SK-N-SH (cell line): ENCODE measurements at regions not wholly inside any gene's neighbourhood (a gene's known extent, or its start where the extent isn't known, plus 50 kb on each side); places are given as distances from the start of the nearest gene placed in this dataset.

ENCODE experiments used
- CTCF ChIA-PET: fragments of 300-600, 350-600 bp; formaldehyde crosslinking; extraction: SDS; loops from one replicate; lab custom pipeline; 2021; lab: Yijun Ruan, JAX
- POLR2A ChIA-PET: fragments of 350-600 bp; sonication (Branson Sonifier 250); formaldehyde crosslinking; extraction: SDS; loops from one replicate; lab custom pipeline; 2020; ENCODE audit warnings: antibody characterized with exemption, inconsistent platforms; lab: Yijun Ruan, JAX
- DNase-seq: peaks from one replicate; pipeline ENCODE4 v3.0.0; 2012
- H2AFZ ChIP-seq: fragments of 200-600 bp; sonication (generic); 2 replicates; pipeline ENCODE4 v1.8.1; 2016; ENCODE audit warnings: antibody characterized with exemption, mild to moderate bottlenecking, low read depth
- H3F3A ChIP-seq: fragments of 200-600 bp; sonication (generic); replicated peaks from 2 replicates; pipeline ENCODE3; 2016; ENCODE audit warnings: antibody characterized with exemption, mild to moderate bottlenecking; ENCODE audit not compliant: insufficient read depth
- H3K27ac ChIP-seq, 2 experiments: fragments of 200-500 bp in 1 of 2; fragments of 200-600 bp in 1 of 2; sonication (Bioruptor generic) in 1 of 2; sonication (generic), shearing (Covaris generic) in 1 of 2; 2 replicates each; pipeline versions ENCODE4 v1.5.1 to v1.6.1; 2014 to 2016; ENCODE audit warnings: low read depth in 2 of 2, inconsistent platforms in 1 of 2, low read length in 1 of 2, mild to moderate bottlenecking in 1 of 2, mixed read lengths in 1 of 2
- H3K27me3 ChIP-seq: fragments of 200-600 bp; sonication (generic), shearing (Covaris generic); 2 replicates; pipeline ENCODE4 v1.6.1; 2016; ENCODE audit warnings: mixed run types; ENCODE audit not compliant: insufficient read depth
- H3K36me3 ChIP-seq, 2 experiments: fragments of 200-500 bp in 1 of 2; fragments of 200-600 bp in 1 of 2; sonication (Bioruptor generic) in 1 of 2; sonication (generic) in 1 of 2; replicated peaks in 1 of 2; 2 replicates each; pipeline versions ENCODE3 to v1.5.1; 2014 to 2016; ENCODE audit warnings: low read length in 1 of 2, mild to moderate bottlenecking in 1 of 2; ENCODE audit not compliant: insufficient read depth in 2 of 2, control insufficient read depth in 1 of 2
- H3K4me1 ChIP-seq, 2 experiments: fragments of 200-500 bp in 1 of 2; fragments of 200-600 bp in 1 of 2; sonication (Bioruptor generic) in 1 of 2; sonication (generic), shearing (Covaris generic) in 1 of 2; 2 replicates each; pipeline versions ENCODE4 v1.5.1 to v1.6.1; 2014 to 2016; ENCODE audit warnings: low read depth in 1 of 2, low read length in 1 of 2, mixed run types in 1 of 2; ENCODE audit not compliant: insufficient read depth in 2 of 2, control insufficient read depth in 1 of 2
- H3K4me2 ChIP-seq: fragments of 200-600 bp; sonication (generic), shearing (Covaris generic); 2 replicates; pipeline ENCODE4 v1.6.1; 2017; ENCODE audit warnings: mixed run types
- H3K4me3 ChIP-seq, 2 experiments: fragments of 200-500 bp in 1 of 2; fragments of 200-600 bp in 1 of 2; sonication (Bioruptor generic) in 1 of 2; sonication (generic), shearing (Covaris generic) in 1 of 2; 2 replicates each; pipeline versions ENCODE4 v1.5.1 to v1.8.1; 2014 to 2016; ENCODE audit warnings: low read depth in 2 of 2, inconsistent platforms in 1 of 2, low read length in 1 of 2, mild to moderate bottlenecking in 1 of 2, mixed read lengths in 1 of 2, moderate library complexity in 1 of 2
- H3K79me2 ChIP-seq: fragments of 200-600 bp; sonication (generic); 2 replicates; pipeline ENCODE4 v1.8.1; 2017; ENCODE audit warnings: mild to moderate bottlenecking; ENCODE audit not compliant: insufficient read depth
- H3K9ac ChIP-seq: fragments of 200-600 bp; sonication (generic); 2 replicates; pipeline ENCODE4 v1.6.1; 2017; ENCODE audit warnings: mixed run types
- H3K9me2 ChIP-seq: fragments of 200-600 bp; sonication (generic); 2 replicates; pipeline ENCODE4 v1.6.1; 2017; ENCODE audit warnings: mixed run types
- H3K9me3 ChIP-seq: fragments of 200-600 bp; sonication (generic); 2 replicates; pipeline ENCODE4 v1.6.1; 2017; ENCODE audit warnings: mixed run types, mild to moderate bottlenecking, moderate library complexity
- H4K20me1 ChIP-seq: fragments of 200-600 bp; sonication (generic); 2 replicates; pipeline ENCODE4 v1.6.1; 2017; ENCODE audit warnings: mild to moderate bottlenecking, mixed run types; ENCODE audit not compliant: insufficient read depth
- CHD2 ChIP-seq: fragments of 150-350 bp; IDR thresholded peaks from 2 replicates; pipeline ENCODE4 v1.6.1; 2018; ENCODE audit warnings: low read length; ENCODE audit not compliant: partially characterized antibody
- ELF1 ChIP-seq: IDR thresholded peaks from 2 replicates; pipeline ENCODE4 v1.4.0; 2012
- EP300 ChIP-seq, 2 experiments: IDR thresholded peaks; 2 replicates each; pipeline versions ENCODE4 v1.4.0 to v1.6.1; 2012; ENCODE audit warnings: borderline replicate concordance in 1 of 2, low read depth in 1 of 2, low read length in 1 of 2
- FOSL2 ChIP-seq: IDR thresholded peaks from 2 replicates; pipeline ENCODE4 v1.4.0; 2012; ENCODE audit warnings: low read depth, mild to moderate bottlenecking, moderate library complexity, borderline replicate concordance
- FOXJ3 ChIP-seq: sonication (generic); formaldehyde crosslinking; IDR thresholded peaks from 2 replicates; pipeline ENCODE4 v1.5.1; 2020; ENCODE audit warnings: mild to moderate bottlenecking, missing genetic modification reagents
- FOXM1 ChIP-seq: IDR thresholded peaks from 2 replicates; pipeline ENCODE4 v1.4.0; 2012; ENCODE audit warnings: low read depth, mild to moderate bottlenecking
- JUND ChIP-seq: IDR thresholded peaks from 2 replicates; pipeline ENCODE4 v1.4.0; 2012
- NFIC ChIP-seq: IDR thresholded peaks from 2 replicates; pipeline ENCODE4 v1.4.0; 2012; ENCODE audit warnings: borderline replicate concordance
- POLR2AphosphoS5 ChIP-seq: IDR thresholded peaks from 2 replicates; pipeline ENCODE4 v1.6.1; 2012; ENCODE audit warnings: low read depth, low read length
- RAD21 ChIP-seq: IDR thresholded peaks from 2 replicates; pipeline ENCODE4 v1.6.1; 2012; ENCODE audit warnings: mild to moderate bottlenecking, low read length
- RCOR1 ChIP-seq: fragments of 150-350 bp; IDR thresholded peaks from 2 replicates; pipeline ENCODE4 v1.6.1; 2017; ENCODE audit warnings: antibody characterized with exemption, low read length
- RFX5 ChIP-seq: IDR thresholded peaks from 2 replicates; pipeline ENCODE4 v1.6.1; 2012; ENCODE audit warnings: mild to moderate bottlenecking, improper control_type of control experiment, low read length
- RXRA ChIP-seq: IDR thresholded peaks from 2 replicates; pipeline ENCODE4 v1.4.0; 2012; ENCODE audit warnings: low read depth, mild to moderate bottlenecking, borderline replicate concordance
- SIN3A ChIP-seq: IDR thresholded peaks from 2 replicates; pipeline ENCODE4 v1.6.1; 2012; ENCODE audit warnings: low read depth, mild to moderate bottlenecking, low read length, moderate library complexity, borderline replicate concordance
- SMC3 ChIP-seq: IDR thresholded peaks from 2 replicates; pipeline ENCODE4 v1.6.1; 2012; ENCODE audit warnings: low read depth, low read length, improper control_type of control experiment
- TAF1 ChIP-seq: IDR thresholded peaks from 2 replicates; pipeline ENCODE4 v1.6.1; 2012; ENCODE audit warnings: low read depth, mild to moderate bottlenecking, low read length, moderate library complexity, borderline replicate concordance
- TCF12 ChIP-seq: IDR thresholded peaks from 2 replicates; pipeline ENCODE4 v1.4.0; 2012
- WGBS: methylation state at CpG from one replicate; pipeline ENCODE4 v1.1.6; 2017; ENCODE audit warnings: low lambda C conversion rate; 5-methylcytosine and 5-hydroxymethylcytosine counted together
- TF ChIP-seq, protein P1 (sequence below): fragments of 150-350 bp; IDR thresholded peaks from 2 replicates; pipeline ENCODE4 v1.6.1; 2017; ENCODE audit warnings: antibody characterized with exemption, low read length, low read depth, borderline replicate concordance
- TF ChIP-seq, protein P2 (sequence below): IDR thresholded peaks from 2 replicates; pipeline ENCODE4 v1.4.0; 2012; ENCODE audit warnings: low read depth, borderline replicate concordance
- TF ChIP-seq, protein P3 (sequence below): IDR thresholded peaks from 2 replicates; pipeline ENCODE4 v1.4.0; 2012; ENCODE audit warnings: low read depth, borderline replicate concordance
- TF ChIP-seq, protein P4 (sequence below): fragments of 200-600 bp; sonication (generic); IDR thresholded peaks from 2 replicates; pipeline ENCODE4 v1.6.1; 2017; ENCODE audit warnings: antibody characterized with exemption, mild to moderate bottlenecking, moderate library complexity
- TF ChIP-seq, protein P5 (sequence below): fragments of 150-350 bp; IDR thresholded peaks from 2 replicates; pipeline ENCODE4 v1.6.1; 2016; ENCODE audit warnings: mild to moderate bottlenecking, low read depth, low read length

DNA sequence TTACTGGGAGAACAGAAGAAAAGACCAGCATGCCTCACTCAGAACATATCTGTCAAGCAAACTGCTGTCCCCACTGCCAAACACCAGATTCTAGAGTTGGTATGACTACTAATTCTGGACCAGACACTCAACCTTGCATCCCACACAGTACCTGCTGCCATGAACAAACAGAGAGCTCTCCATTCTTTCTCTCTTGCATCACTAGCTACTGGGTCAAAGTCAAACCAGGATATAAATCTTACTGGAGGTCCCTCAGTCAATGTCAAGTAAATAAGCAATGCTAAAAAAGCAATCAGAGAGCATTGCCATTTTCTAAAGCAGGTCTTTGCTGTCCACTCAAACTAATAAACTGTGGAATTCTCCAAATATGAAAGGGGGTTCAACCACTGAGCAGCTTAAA, 452.4 kb upstream of the SEL1L start:
- H3K4me3 ChIP-seq = no peak overlapping the region
- H3K9ac ChIP-seq = no peak overlapping the region
- no peaks in the 10 kb centered on the region for H3K27me3 ChIP-seq
- no peak for DNase-seq
- no peak overlapping the region for H3K27ac ChIP-seq
- ChIA-PET CTCF (interaction anchor here (2.1 kb wide), 1 partner anchor 276 kb away, joined by 6 read pairs; no protein-coding TSS in a partner anchor), POLR2A (interaction anchor here (0.6 kb wide), 1 partner anchor 83 kb away, joined by 4 read pairs; no protein-coding TSS in a partner anchor)
- H3K9me2 ChIP-seq = no peaks in the 10 kb centered on the region
- H4K20me1 ChIP-seq = no peaks in the 10 kb centered on the region
- no peak overlapping the region for H3K4me2 ChIP-seq
- no peak overlapping the region for H2AFZ ChIP-seq
- H3K4me1 ChIP-seq = no peaks in the 10 kb centered on the region
- no peaks in the 10 kb centered on the region for H3K9me3 ChIP-seq
- no peaks in the 10 kb centered on the region for H3F3A ChIP-seq
- H3K36me3 ChIP-seq = no peaks in the 10 kb centered on the region
- no peaks in the 10 kb centered on the region for H3K79me2 ChIP-seq
- TF ChIP-seq RFX5 (no peak), EP300 (IDR thresholded peaks at IDR 0.05; ENCODE audit: borderline replicate concordance in 1 of 2, low read depth in 1 of 2, low read length in 1 of 2) (no peak), FOXJ3 (CRISPR knock-in tag) (no peak), RCOR1 (no peak), RXRA (no peak), SMC3 (no peak), POLR2AphosphoS5 (no peak), RAD21 (no peak), SIN3A (no peak), NFIC (no peak), FOXM1 (no peak), JUND (no peak), CHD2 (no peak)
- TF ChIP-seq, protein P1, sequence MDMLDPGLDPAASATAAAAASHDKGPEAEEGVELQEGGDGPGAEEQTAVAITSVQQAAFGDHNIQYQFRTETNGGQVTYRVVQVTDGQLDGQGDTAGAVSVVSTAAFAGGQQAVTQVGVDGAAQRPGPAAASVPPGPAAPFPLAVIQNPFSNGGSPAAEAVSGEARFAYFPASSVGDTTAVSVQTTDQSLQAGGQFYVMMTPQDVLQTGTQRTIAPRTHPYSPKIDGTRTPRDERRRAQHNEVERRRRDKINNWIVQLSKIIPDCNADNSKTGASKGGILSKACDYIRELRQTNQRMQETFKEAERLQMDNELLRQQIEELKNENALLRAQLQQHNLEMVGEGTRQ = no peak
- TF ChIP-seq, protein P2, sequence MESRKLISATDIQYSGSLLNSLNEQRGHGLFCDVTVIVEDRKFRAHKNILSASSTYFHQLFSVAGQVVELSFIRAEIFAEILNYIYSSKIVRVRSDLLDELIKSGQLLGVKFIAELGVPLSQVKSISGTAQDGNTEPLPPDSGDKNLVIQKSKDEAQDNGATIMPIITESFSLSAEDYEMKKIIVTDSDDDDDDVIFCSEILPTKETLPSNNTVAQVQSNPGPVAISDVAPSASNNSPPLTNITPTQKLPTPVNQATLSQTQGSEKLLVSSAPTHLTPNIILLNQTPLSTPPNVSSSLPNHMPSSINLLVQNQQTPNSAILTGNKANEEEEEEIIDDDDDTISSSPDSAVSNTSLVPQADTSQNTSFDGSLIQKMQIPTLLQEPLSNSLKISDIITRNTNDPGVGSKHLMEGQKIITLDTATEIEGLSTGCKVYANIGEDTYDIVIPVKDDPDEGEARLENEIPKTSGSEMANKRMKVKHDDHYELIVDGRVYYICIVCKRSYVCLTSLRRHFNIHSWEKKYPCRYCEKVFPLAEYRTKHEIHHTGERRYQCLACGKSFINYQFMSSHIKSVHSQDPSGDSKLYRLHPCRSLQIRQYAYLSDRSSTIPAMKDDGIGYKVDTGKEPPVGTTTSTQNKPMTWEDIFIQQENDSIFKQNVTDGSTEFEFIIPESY = no peak

DNA sequence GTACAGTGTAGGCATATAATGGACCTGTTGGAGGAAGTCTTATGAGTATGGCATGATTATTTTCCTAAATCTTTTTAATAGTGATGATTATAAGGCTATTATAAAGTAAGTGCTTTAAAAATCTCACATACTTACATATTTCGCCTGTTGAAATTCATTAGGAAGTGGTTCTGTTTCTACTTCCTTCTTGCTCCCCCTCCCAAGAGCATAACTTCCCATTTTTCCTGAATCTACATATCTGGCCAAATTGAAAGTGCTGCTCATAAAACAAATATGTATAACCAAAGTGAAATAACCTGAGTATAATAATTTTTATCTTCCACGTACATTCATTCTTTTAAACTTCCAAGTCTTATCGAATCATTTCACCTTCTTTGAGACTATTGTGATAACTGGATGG, 455.6 kb upstream of the SEL1L start:
- H3K4me3 ChIP-seq = no peak overlapping the region
- H3K4me2 ChIP-seq = no peak overlapping the region
- no peaks in the 10 kb centered on the region for H3K79me2 ChIP-seq
- no peaks in the 10 kb centered on the region for H3K36me3 ChIP-seq
- H3F3A ChIP-seq = no peaks in the 10 kb centered on the region
- DNase-seq = no peak
- no peak overlapping the region for H2AFZ ChIP-seq
- H3K27ac ChIP-seq = no peak overlapping the region
- CTCF ChIA-PET = interaction anchor here (0.7 to 2.1 kb wide), 3 partner anchors 13 to 18 kb away, joined by 3 to 11 read pairs (median 10); no protein-coding TSS in a partner anchor
- POLR2A ChIA-PET = no interaction called here
- H3K9me3 ChIP-seq = no peaks in the 10 kb centered on the region
- no peaks in the 10 kb centered on the region for H3K4me1 ChIP-seq
- H3K9ac ChIP-seq = no peak overlapping the region
- no peaks in the 10 kb centered on the region for H3K9me2 ChIP-seq
- no peaks in the 10 kb centered on the region for H4K20me1 ChIP-seq
- H3K27me3 ChIP-seq = no peaks in the 10 kb centered on the region
- 2% methylated on average over 3 of the region's 3 CpGs for WGBS
- TF ChIP-seq SIN3A (no peak), TCF12 (no peak), RAD21 (no peak), SMC3 (no peak), TAF1 (no peak), FOSL2 (no peak), NFIC (no peak), ELF1 (no peak)
- TF ChIP-seq, protein P1 = no peak
- TF ChIP-seq, protein P3, sequence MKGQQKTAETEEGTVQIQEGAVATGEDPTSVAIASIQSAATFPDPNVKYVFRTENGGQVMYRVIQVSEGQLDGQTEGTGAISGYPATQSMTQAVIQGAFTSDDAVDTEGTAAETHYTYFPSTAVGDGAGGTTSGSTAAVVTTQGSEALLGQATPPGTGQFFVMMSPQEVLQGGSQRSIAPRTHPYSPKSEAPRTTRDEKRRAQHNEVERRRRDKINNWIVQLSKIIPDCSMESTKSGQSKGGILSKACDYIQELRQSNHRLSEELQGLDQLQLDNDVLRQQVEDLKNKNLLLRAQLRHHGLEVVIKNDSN = no peak
- TF ChIP-seq, protein P4, sequence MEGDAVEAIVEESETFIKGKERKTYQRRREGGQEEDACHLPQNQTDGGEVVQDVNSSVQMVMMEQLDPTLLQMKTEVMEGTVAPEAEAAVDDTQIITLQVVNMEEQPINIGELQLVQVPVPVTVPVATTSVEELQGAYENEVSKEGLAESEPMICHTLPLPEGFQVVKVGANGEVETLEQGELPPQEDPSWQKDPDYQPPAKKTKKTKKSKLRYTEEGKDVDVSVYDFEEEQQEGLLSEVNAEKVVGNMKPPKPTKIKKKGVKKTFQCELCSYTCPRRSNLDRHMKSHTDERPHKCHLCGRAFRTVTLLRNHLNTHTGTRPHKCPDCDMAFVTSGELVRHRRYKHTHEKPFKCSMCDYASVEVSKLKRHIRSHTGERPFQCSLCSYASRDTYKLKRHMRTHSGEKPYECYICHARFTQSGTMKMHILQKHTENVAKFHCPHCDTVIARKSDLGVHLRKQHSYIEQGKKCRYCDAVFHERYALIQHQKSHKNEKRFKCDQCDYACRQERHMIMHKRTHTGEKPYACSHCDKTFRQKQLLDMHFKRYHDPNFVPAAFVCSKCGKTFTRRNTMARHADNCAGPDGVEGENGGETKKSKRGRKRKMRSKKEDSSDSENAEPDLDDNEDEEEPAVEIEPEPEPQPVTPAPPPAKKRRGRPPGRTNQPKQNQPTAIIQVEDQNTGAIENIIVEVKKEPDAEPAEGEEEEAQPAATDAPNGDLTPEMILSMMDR = no peak
- TF ChIP-seq, protein P5, sequence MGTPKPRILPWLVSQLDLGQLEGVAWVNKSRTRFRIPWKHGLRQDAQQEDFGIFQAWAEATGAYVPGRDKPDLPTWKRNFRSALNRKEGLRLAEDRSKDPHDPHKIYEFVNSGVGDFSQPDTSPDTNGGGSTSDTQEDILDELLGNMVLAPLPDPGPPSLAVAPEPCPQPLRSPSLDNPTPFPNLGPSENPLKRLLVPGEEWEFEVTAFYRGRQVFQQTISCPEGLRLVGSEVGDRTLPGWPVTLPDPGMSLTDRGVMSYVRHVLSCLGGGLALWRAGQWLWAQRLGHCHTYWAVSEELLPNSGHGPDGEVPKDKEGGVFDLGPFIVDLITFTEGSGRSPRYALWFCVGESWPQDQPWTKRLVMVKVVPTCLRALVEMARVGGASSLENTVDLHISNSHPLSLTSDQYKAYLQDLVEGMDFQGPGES = no peak
